ENCODE measurements at regions not wholly inside any gene's neighbourhood (a gene's known extent, or its start where the extent isn't known, plus 50 kb on each side); places are given as distances from the start of the nearest gene placed in this dataset.

DNA sequence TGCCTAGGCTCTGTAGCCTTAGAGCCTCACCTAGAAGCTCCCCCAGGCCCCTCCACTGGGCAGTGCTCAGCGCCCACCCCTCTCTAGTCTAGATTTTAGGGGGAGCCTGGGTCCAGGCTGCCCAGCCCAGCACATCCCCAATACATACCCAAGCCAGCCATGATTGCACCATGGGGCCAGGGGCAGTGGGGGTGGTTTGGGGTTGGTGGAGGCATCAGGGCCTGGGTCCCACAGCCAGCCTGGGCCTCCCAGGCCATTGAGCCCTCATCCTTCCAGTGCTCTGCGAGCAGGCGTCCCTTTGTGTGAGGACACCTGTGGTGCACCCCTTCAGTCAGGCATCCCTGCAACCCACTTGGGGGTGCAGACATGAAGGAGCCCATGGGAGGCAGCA lies 76.9 kb upstream of the RET start:
- DNase-seq (ENCODE audit: low read depth): no peak
- H3K4me3 ChIP-seq (ENCODE audit: low read length): no peak overlapping the region
- TF ChIP-seq, protein P1, sequence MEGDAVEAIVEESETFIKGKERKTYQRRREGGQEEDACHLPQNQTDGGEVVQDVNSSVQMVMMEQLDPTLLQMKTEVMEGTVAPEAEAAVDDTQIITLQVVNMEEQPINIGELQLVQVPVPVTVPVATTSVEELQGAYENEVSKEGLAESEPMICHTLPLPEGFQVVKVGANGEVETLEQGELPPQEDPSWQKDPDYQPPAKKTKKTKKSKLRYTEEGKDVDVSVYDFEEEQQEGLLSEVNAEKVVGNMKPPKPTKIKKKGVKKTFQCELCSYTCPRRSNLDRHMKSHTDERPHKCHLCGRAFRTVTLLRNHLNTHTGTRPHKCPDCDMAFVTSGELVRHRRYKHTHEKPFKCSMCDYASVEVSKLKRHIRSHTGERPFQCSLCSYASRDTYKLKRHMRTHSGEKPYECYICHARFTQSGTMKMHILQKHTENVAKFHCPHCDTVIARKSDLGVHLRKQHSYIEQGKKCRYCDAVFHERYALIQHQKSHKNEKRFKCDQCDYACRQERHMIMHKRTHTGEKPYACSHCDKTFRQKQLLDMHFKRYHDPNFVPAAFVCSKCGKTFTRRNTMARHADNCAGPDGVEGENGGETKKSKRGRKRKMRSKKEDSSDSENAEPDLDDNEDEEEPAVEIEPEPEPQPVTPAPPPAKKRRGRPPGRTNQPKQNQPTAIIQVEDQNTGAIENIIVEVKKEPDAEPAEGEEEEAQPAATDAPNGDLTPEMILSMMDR (conservative IDR thresholded peaks at IDR 0.05; ENCODE audit: low read depth, low read length): no peak

DNA sequence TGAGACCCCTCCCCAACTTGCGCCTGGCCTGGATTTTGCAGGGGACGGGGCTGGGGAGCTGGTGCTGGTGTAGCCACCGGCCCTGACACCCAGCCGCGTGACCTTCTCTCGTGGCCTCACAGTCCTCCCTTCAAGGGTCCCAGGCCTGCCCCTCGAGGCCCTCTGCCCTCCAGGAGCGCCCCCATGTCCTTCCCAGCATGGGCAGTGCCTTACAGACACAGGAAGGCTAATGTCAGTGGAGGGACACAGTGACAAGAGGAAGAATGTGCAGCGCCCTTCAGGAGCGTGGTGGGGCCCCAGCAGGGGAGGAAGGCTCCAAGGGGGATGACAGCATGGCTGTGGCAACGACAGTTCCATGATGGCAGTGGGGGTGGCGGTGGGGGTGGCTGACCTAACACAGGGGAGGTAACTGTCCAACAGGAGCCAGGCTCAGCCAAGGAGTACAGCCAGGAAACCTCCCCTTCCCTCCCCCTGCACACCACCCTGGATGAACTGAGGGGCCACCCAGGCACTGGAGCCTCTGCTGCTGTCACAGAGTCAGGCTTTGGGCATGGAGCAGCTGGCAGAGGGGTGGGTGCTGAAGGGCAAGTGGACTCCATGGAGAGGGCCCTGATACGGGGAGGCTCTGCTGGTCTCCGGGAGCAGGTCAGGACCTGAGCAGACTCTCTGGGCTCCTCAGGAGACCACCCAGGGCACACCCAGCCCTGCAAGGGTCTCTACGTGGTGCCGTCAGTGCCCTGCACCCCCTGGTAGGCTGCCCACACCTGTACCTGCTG lies 76.0 kb upstream of the RET start:
- TF ChIP-seq, protein P1 (conservative IDR thresholded peaks at IDR 0.05; ENCODE audit: low read depth, low read length): no peak
- no peak overlapping the region for H3K4me3 ChIP-seq (ENCODE audit: low read length)
- DNase-seq (ENCODE audit: low read depth): no peak

DNA sequence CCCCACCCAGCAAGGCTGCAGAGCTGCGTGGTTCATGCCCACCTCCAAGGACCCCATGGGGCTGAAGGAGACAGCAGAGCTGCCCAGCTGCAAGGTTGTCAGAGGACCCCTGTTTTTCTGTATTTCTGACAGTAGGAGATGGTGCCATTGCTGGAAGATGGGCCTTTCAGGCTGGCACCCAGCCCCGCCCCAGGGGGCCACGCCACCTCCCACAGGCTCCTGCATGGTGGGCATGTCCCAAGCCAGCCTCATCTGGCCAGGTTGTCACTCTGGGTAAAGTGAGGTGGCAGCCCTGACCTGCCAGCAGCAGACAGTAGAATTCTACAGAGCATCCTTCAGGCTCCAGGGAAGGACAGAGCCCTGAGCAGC lies 75.5 kb upstream of the RET start:
- TF ChIP-seq, protein P1 (conservative IDR thresholded peaks at IDR 0.05; ENCODE audit: low read depth, low read length): no peak
- no peak overlapping the region for H3K4me3 ChIP-seq (ENCODE audit: low read length)
- no peak for DNase-seq (ENCODE audit: low read depth)

DNA sequence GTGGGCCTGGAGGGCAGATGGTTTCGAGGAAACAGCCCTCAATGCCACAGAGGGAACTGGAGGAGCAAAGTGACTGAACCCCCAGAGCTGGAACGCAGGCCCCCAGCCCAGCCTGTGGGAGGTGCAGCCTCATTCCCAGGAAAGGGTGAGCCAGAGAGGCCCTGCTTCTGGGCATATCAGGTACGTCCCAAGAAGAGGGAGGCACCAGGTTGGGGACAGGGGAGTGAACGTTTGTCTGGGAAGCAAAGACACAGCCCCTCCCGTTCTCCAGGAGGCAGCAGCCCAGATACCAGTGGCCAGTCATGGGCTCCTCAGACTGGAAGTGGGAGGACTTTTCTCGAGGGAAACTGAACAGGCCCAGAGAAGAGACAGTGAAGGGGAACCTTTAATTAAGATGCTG lies 74.3 kb upstream of the RET start:
- H3K4me3 ChIP-seq (ENCODE audit: low read length): no peak overlapping the region
- no peak for DNase-seq (ENCODE audit: low read depth)
- TF ChIP-seq, protein P1 (conservative IDR thresholded peaks at IDR 0.05; ENCODE audit: low read depth, low read length): no peak

DNA sequence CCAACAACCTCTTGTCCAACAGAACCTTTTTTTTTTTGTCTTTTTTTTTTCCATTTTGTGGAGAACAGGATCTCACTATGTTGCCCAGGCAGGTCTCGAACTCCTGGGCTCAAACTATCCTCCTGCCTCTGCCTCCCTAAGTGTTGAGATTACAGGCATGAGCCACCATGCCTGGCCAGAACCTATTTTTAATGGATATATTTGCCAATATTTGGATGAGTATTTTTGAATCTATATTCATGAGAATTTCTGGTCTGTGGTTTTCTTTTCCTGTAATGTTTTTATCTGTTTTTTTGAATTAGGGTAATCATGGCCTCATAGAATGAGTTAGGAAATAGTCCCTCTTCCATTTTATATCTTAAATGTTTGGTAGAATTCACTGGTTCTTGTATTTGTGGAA lies 70.4 kb upstream of the RET start:
- no peak for DNase-seq (ENCODE audit: low read depth)
- TF ChIP-seq, protein P1 (conservative IDR thresholded peaks at IDR 0.05; ENCODE audit: low read depth, low read length): no peak
- no peak overlapping the region for H3K4me3 ChIP-seq (ENCODE audit: low read length)

DNA sequence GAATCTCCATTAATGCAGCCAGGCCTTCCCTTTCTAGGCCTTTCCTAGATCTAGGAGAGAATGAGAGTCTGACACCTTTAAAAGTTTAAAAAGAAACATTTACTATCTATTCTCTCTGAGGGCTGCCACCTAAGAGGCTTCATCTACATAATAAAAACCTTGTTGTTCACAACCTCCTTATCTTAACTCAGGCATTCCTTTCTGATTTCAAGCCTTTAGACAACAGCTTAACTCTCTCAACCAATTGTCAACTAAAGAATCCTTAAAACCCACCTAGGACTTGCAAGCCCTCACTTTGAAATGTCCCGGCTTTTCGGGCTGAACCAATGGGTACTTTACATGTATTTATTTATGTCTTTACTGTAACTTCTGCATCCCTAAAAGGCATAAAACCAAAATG lies 64.3 kb upstream of the RET start:
- DNase-seq (ENCODE audit: low read depth): no peak
- no peak overlapping the region for H3K4me3 ChIP-seq (ENCODE audit: low read length)
- TF ChIP-seq, protein P1 (conservative IDR thresholded peaks at IDR 0.05; ENCODE audit: low read depth, low read length): no peak

DNA sequence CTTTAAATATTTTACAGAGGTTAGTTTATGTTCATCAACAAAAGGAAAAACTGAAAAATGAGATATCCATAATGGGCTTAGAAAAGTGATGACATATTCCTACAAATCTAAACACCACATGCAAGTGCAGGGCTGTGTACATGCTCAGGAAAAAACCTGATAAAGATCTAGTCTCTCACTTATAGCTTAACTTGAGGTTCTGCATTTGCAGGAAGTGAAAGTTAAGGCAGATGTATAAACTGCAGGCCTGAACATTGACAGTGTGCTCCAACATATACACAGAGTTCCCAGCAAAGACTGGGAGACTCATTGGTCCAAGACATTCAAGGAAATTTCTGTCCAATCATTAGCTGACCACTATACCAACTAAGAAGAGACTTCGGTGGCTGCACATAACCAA lies 63.8 kb upstream of the RET start:
- TF ChIP-seq, protein P1 (conservative IDR thresholded peaks at IDR 0.05; ENCODE audit: low read depth, low read length): no peak
- no peak for DNase-seq (ENCODE audit: low read depth)
- H3K4me3 ChIP-seq (ENCODE audit: low read length): no peak overlapping the region

Measured in retinal pigment epithelial cell (primary cell).